ENCODE measurements at regions not wholly inside any gene's neighbourhood (a gene's known extent, or its start where the extent isn't known, plus 50 kb on each side); places are given as distances from the start of the nearest gene placed in this dataset.

- Histone ChIP-seq H3K4me3 (ENCODE audit: low read depth, low read length) (no peak overlapping the region), H3K27me3 (no peaks in the 10 kb centered on the region), H3K36me3 (no peaks in the 10 kb centered on the region), H3K4me1 (no peaks in the 10 kb centered on the region), H3K9me3 (no peaks in the 10 kb centered on the region)
- TF ChIP-seq, protein P1, sequence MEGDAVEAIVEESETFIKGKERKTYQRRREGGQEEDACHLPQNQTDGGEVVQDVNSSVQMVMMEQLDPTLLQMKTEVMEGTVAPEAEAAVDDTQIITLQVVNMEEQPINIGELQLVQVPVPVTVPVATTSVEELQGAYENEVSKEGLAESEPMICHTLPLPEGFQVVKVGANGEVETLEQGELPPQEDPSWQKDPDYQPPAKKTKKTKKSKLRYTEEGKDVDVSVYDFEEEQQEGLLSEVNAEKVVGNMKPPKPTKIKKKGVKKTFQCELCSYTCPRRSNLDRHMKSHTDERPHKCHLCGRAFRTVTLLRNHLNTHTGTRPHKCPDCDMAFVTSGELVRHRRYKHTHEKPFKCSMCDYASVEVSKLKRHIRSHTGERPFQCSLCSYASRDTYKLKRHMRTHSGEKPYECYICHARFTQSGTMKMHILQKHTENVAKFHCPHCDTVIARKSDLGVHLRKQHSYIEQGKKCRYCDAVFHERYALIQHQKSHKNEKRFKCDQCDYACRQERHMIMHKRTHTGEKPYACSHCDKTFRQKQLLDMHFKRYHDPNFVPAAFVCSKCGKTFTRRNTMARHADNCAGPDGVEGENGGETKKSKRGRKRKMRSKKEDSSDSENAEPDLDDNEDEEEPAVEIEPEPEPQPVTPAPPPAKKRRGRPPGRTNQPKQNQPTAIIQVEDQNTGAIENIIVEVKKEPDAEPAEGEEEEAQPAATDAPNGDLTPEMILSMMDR (IDR thresholded peaks at IDR 0.05; ENCODE audit: low read depth, low read length): no peak
- no peak for DNase-seq
Measured at GRCh38 chr1:67560580-67561255, 124.3 kb upstream of the GADD45A start.

- DNase-seq: peak; percentile 90
- TF ChIP-seq, protein P1 (IDR thresholded peaks at IDR 0.05; ENCODE audit: low read depth, low read length): peak; percentile 81
- Histone ChIP-seq H3K4me3 (ENCODE audit: low read depth, low read length) (no peak overlapping the region), H3K9me3 (no peaks in the 10 kb centered on the region), H3K4me1 (no peaks in the 10 kb centered on the region), H3K36me3 (no peaks in the 10 kb centered on the region), H3K27me3 (no peaks in the 10 kb centered on the region)
Measured at GRCh38 chr1:67561704-67562113, 123.3 kb upstream of the GADD45A start.

- TF ChIP-seq, protein P1 (IDR thresholded peaks at IDR 0.05; ENCODE audit: low read depth, low read length): no peak
Measured at GRCh38 chr1:67563684-67564083, 121.3 kb upstream of the GADD45A start.

GRCh38 chr1:67564193-67564592 lies 120.8 kb upstream of the GADD45A start:
- TF ChIP-seq, protein P1 (IDR thresholded peaks at IDR 0.05; ENCODE audit: low read depth, low read length): no peak
- Histone ChIP-seq H3K9me3 (no peaks in the 10 kb centered on the region), H3K36me3 (no peaks in the 10 kb centered on the region), H3K27me3 (no peaks in the 10 kb centered on the region), H3K4me3 (ENCODE audit: low read depth, low read length) (no peak overlapping the region), H3K4me1 (no peaks in the 10 kb centered on the region)
- DNase-seq: no peak

More at GRCh38 chr1:67563684-67564083, 121.3 kb upstream of the GADD45A start:
- Histone ChIP-seq H3K4me3 (ENCODE audit: low read depth, low read length) (no peak overlapping the region), H3K4me1 (no peaks in the 10 kb centered on the region), H3K27me3 (no peaks in the 10 kb centered on the region), H3K36me3 (no peaks in the 10 kb centered on the region), H3K9me3 (no peaks in the 10 kb centered on the region)
- no peak for DNase-seq

DNA sequence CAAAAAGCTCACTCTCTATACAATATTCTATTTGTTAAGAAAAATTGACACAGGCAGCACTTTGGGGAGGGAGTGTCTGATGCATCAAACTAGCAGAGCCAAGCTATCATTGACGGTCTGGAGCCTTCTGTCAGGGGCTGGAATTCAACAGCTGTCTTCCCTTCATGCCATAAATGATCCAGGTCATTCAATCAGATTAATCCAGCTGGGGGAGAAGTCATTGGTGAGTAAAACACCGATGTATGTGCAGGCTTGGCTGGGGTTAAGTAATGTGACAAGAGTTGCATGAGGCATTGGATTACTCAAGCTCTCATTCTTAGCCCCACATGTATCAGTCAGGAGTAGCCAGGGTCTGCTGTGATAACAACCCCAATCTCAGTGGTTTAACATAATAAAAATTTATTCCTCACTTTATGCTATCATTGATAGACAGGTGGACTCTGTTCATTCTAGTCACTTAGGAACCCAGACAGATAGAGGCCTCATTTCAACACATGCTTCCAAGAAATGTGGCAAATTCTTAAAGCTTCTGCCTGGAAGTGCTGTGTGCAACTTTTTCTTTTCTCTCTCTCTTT lies 118.1 kb upstream of the GADD45A start:
- TF ChIP-seq, protein P1 (IDR thresholded peaks at IDR 0.05; ENCODE audit: low read depth, low read length): no peak
- no peaks in the 10 kb centered on the region for H3K9me3 ChIP-seq
- DNase-seq: no peak

DNA sequence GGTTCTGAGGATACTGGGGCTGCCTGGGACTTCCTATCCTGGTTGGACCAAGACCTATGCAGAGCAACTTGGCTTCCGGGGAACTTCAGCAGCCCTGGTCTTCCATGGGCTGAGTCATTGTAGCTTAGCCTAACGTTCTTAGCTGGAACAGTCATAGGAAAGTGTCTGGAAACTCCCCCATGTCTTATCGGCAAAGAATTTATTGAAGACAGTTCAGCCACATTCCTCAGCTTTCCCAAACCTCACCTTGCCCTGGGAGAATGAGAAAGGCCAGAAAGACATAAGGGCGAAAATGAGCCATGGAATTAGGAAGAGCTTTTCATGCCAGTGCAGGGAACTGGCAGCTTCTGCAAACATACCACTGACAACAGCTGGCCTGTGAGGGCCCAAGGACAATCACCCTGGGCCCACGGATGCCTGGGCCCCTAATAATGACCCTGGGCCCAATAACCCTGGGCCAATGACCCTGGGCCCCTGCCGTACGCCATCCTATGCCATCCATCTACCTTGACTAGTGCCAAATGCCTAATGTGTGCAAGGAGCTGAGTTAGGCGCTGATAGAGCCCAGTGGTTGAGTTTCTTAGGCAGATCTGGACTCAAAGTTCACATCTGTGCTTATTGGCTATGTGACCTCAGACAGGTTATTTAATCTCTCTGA lies 114.4 kb upstream of the GADD45A start:
- no peaks in the 10 kb centered on the region for H3K4me1 ChIP-seq

More for the DNA sequence above, 118.1 kb upstream of the GADD45A start:
- Histone ChIP-seq H3K36me3 (no peaks in the 10 kb centered on the region), H3K27me3 (no peaks in the 10 kb centered on the region), H3K4me3 (ENCODE audit: low read depth, low read length) (no peak overlapping the region), H3K4me1 (no peaks in the 10 kb centered on the region)

More for the DNA sequence above, 114.4 kb upstream of the GADD45A start:
- Histone ChIP-seq H3K27me3 (no peaks in the 10 kb centered on the region), H3K4me3 (ENCODE audit: low read depth, low read length) (no peak overlapping the region), H3K36me3 (no peaks in the 10 kb centered on the region), H3K9me3 (no peaks in the 10 kb centered on the region)
- no peak for DNase-seq
- TF ChIP-seq, protein P1 (IDR thresholded peaks at IDR 0.05; ENCODE audit: low read depth, low read length): no peak

Data from BE2C (cell line).